IMR-90 (cell line): ENCODE measurements at regions not wholly inside any gene's neighbourhood (a gene's known extent, or its start where the extent isn't known, plus 50 kb on each side); places are given as distances from the start of the nearest gene placed in this dataset.

Experiments used
- ATAC-seq: fragments of 200-7000 bp; cut with Tn5 transposase; 2 replicates; pipeline ENCODE4 v1.9.1; 2020; ENCODE audit warnings: low read depth, mild to moderate bottlenecking, moderate library complexity
- BruUV-seq: library from RNA; stranded (reverse); fragments of 400-500 nt; replicated peaks from 2 replicates; lab custom pipeline; 2021; lab: Mats Ljungman, UMichigan
- CTCF ChIA-PET: fragments of 300-600 bp; formaldehyde crosslinking; extraction: SDS; loops from one replicate; lab custom pipeline; 2021; ENCODE audit warnings: antibody characterized with exemption; lab: Yijun Ruan, JAX
- POLR2A ChIA-PET: fragments of 300-600 bp; sonication (Branson Sonifier 250); formaldehyde crosslinking; loops from one replicate; lab custom pipeline; 2022; ENCODE audit warnings: antibody characterized with exemption; ENCODE audit not compliant: unreplicated experiment; lab: Charles Lee
- DNase-seq: peaks from one replicate; pipeline ENCODE4 v3.0.0; 2013
- H2AFZ ChIP-seq: replicated peaks from 2 replicates; pipeline ENCODE3; 2013; ENCODE audit warnings: low read length, mild to moderate bottlenecking; ENCODE audit not compliant: poor library complexity
- H2AK5ac ChIP-seq: 2 replicates; pipeline ENCODE4 v1.6.1; 2013; ENCODE audit warnings: low read depth, low read length, inconsistent platforms
- H2AK9ac ChIP-seq: replicated peaks from 2 replicates; pipeline ENCODE3; 2013; ENCODE audit warnings: mild to moderate bottlenecking, low read depth, low read length, moderate library complexity; ENCODE audit not compliant: poor library complexity
- H2BK120ac ChIP-seq: 2 replicates; pipeline ENCODE4 v1.6.1; 2013; ENCODE audit warnings: low read depth, low read length, inconsistent platforms
- H2BK15ac ChIP-seq: 3 replicates; pipeline ENCODE4 v1.6.1; 2013; ENCODE audit warnings: low read depth, low read length, inconsistent platforms
- H2BK20ac ChIP-seq: 2 replicates; pipeline ENCODE4 v1.6.1; 2013; ENCODE audit warnings: low read depth, mild to moderate bottlenecking, inconsistent platforms, low read length, moderate library complexity
- H2BK5ac ChIP-seq: 2 replicates; pipeline ENCODE4 v1.6.1; 2013; ENCODE audit warnings: mild to moderate bottlenecking, low read depth, low read length, inconsistent platforms; ENCODE audit not compliant: poor library complexity, severe bottlenecking
- H3K14ac ChIP-seq: replicated peaks from 2 replicates; pipeline ENCODE4 v1.6.1; 2013; ENCODE audit warnings: low read depth, low read length, inconsistent platforms
- H3K18ac ChIP-seq: 2 replicates; pipeline ENCODE4 v1.6.1; 2013; ENCODE audit warnings: low read depth, low read length, control low read depth
- H3K23ac ChIP-seq: 2 replicates; pipeline ENCODE4 v1.6.1; 2013; ENCODE audit warnings: low read depth, low read length, inconsistent platforms
- H3K27ac ChIP-seq: 2 replicates; pipeline ENCODE4 v1.5.1; 2013; ENCODE audit warnings: mild to moderate bottlenecking, control low read depth, low read length; ENCODE audit not compliant: insufficient read depth
- H3K27me3 ChIP-seq: 2 replicates; pipeline ENCODE4 v1.6.1; 2013; ENCODE audit warnings: low read length; ENCODE audit not compliant: control insufficient read depth, insufficient read depth
- H3K36me3 ChIP-seq: 2 replicates; pipeline ENCODE4 v1.6.1; 2013; ENCODE audit warnings: low read length, mixed read lengths; ENCODE audit not compliant: control insufficient read depth, insufficient read depth
- H3K4ac ChIP-seq: 2 replicates; pipeline ENCODE4 v1.6.1; 2013; ENCODE audit warnings: low read depth, low read length, inconsistent platforms
- H3K4me1 ChIP-seq: 2 replicates; pipeline ENCODE4 v1.6.1; 2013; ENCODE audit warnings: low read length, mixed read lengths; ENCODE audit not compliant: control insufficient read depth, insufficient read depth
- H3K4me2 ChIP-seq: 2 replicates; pipeline ENCODE4 v1.6.1; 2013; ENCODE audit warnings: low read depth, mild to moderate bottlenecking, control low read depth, low read length, moderate library complexity
- H3K4me3 ChIP-seq: 2 replicates; pipeline ENCODE4 v1.5.1; 2013; ENCODE audit warnings: low read depth, mild to moderate bottlenecking, control low read depth, low read length, moderate library complexity; ENCODE audit not compliant: insufficient read depth
- H3K56ac ChIP-seq: 2 replicates; pipeline ENCODE4 v1.6.1; 2013; ENCODE audit warnings: low read length, inconsistent platforms; ENCODE audit not compliant: insufficient read depth; ENCODE audit errors: extremely low read depth
- H3K79me1 ChIP-seq, 2 experiments: 2 replicates each; pipeline ENCODE4 v1.6.1; 2013; ENCODE audit warnings: low read length in 2 of 2, inconsistent platforms in 1 of 2, low read depth in 1 of 2
- H3K9ac ChIP-seq: 2 replicates; pipeline ENCODE4 v1.6.1; 2013; ENCODE audit warnings: low read depth, low read length, control low read depth
- H3K9me1 ChIP-seq: 2 replicates; pipeline ENCODE4 v1.6.1; 2013; ENCODE audit warnings: low read length, inconsistent platforms; ENCODE audit not compliant: insufficient read depth
- H3K9me3 ChIP-seq: 2 replicates; pipeline ENCODE4 v1.6.1; 2013; ENCODE audit warnings: low read length; ENCODE audit not compliant: control insufficient read depth, insufficient read depth
- H4K20me1 ChIP-seq: 2 replicates; pipeline ENCODE4 v1.6.1; 2013; ENCODE audit warnings: low read length, inconsistent platforms; ENCODE audit not compliant: insufficient read depth
- H4K5ac ChIP-seq: 2 replicates; pipeline ENCODE4 v1.6.1; 2013; ENCODE audit warnings: mild to moderate bottlenecking, low read depth, low read length, control low read depth
- H4K8ac ChIP-seq, 2 experiments: 2 replicates each; pipeline ENCODE4 v1.6.1; 2013; ENCODE audit warnings: low read depth in 2 of 2, low read length in 2 of 2, control low read depth in 1 of 2, inconsistent platforms in 1 of 2
- H4K91ac ChIP-seq: 2 replicates; pipeline ENCODE4 v1.6.1; 2013; ENCODE audit warnings: low read depth, low read length, inconsistent platforms; ENCODE audit not compliant: insufficient read depth
- BHLHE40 ChIP-seq: fragments of 150-350 bp; IDR thresholded peaks from 2 replicates; pipeline ENCODE4 v1.6.1; 2016; ENCODE audit warnings: mild to moderate bottlenecking, low read depth, low read length
- CEBPB ChIP-seq: IDR thresholded peaks from 2 replicates; pipeline ENCODE4 v1.6.1; 2012; ENCODE audit warnings: low read depth, low read length, improper control_type of control experiment
- CHD1 ChIP-seq: IDR thresholded peaks from 2 replicates; pipeline ENCODE4 v1.6.1; 2012; ENCODE audit warnings: low read depth, low read length, improper control_type of control experiment
- FOS ChIP-seq: fragments of 150-350 bp; IDR thresholded peaks from 2 replicates; pipeline ENCODE4 v1.6.1; 2016; ENCODE audit warnings: low read depth, low read length
- MAFK ChIP-seq: IDR thresholded peaks from 2 replicates; pipeline ENCODE4 v1.6.1; 2012; ENCODE audit warnings: low read depth, low read length, improper control_type of control experiment
- MAZ ChIP-seq: IDR thresholded peaks from 2 replicates; pipeline ENCODE4 v1.6.1; 2012; ENCODE audit warnings: low read depth, mild to moderate bottlenecking, low read length, improper control_type of control experiment, moderate library complexity, borderline replicate concordance
- NFE2L2 ChIP-seq: fragments of 150-350 bp; IDR thresholded peaks from 2 replicates; pipeline ENCODE4 v1.6.1; 2016; ENCODE audit warnings: low read depth, mild to moderate bottlenecking, low read length
- RAD21 ChIP-seq: IDR thresholded peaks from 2 replicates; pipeline ENCODE4 v1.6.1; 2012; ENCODE audit warnings: low read length, improper control_type of control experiment
- RCOR1 ChIP-seq: IDR thresholded peaks from 2 replicates; pipeline ENCODE4 v1.6.1; 2012; ENCODE audit warnings: mild to moderate bottlenecking, low read length, improper control_type of control experiment; ENCODE audit not compliant: insufficient replicate concordance
- RFX5 ChIP-seq: IDR thresholded peaks from 2 replicates; pipeline ENCODE4 v1.8.0; 2012; ENCODE audit warnings: low read depth, mild to moderate bottlenecking, low read length, moderate library complexity
- WGBS, 2 experiments: methylation state at CpG; one replicate each; pipeline versions ENCODE4 v1.1.5 to v1.1.7; 2013; ENCODE audit warnings: missing lambda C conversion rate in 2 of 2; ENCODE audit not compliant: insufficient read length in 1 of 2; ENCODE audit errors: extremely low coverage in 2 of 2; 5-methylcytosine and 5-hydroxymethylcytosine counted together
- dilution Hi-C: fragments of 300-500 bp; cut with HindIII; formaldehyde crosslinking; loops from one replicate; pipeline ENCODE4 v1.14.3; 2018; ENCODE audit warnings: low sequenced_read_pairs; ENCODE audit not compliant: unreplicated experiment
- in situ Hi-C: fragments of 300-500 bp; cut with MboI; formaldehyde crosslinking; loops from 3 replicates; pipeline ENCODE4 v1.14.3; 2019; ENCODE audit warnings: low sequenced_read_pairs, inconsistent platforms, mixed read lengths
- intact Hi-C: fragments of 100-400 bp; cut with micrococcal nuclease; formaldehyde crosslinking; loops from 2 replicates; pipeline ENCODE4 v1.10.0; 2022
- TF ChIP-seq, protein P1 (sequence below): conservative IDR thresholded peaks from 2 replicates; pipeline ENCODE4 v1.5.1; 2012; ENCODE audit warnings: mild to moderate bottlenecking, low read depth, low read length, improper control_type of control experiment

DNA sequence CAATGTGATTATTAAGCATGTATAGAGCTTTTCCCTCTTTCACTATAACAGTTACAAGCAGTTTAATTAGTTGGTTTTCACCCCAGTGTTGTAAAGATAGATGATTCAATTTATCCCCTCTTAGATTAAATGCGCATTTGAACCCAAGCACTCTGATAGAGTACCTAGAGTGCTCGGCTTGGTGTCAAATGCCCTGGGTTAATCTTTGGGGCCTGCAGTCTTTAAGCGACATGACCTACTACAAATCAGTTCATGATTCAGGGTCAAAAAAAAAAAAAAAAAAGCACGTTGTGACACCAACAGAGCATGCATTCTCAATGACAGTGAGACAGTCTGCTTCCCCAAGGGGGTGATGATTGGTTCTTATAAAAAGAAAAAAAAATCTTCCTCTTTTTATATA, 375.3 kb downstream of the BRINP1 start:
- no peak for DNase-seq
- H3K4me2 ChIP-seq = no peak overlapping the region
- no peak overlapping the region for H2BK120ac ChIP-seq
- H2BK15ac ChIP-seq = no peak overlapping the region
- no peak for ATAC-seq
- H3K9me1 ChIP-seq = no peaks in the 10 kb centered on the region
- BruUV-seq = no TSS peak
- no peak overlapping the region for H4K91ac ChIP-seq
- in situ Hi-C loops = no loop called here
- no peak overlapping the region for H2AK9ac ChIP-seq
- no peak overlapping the region for H2BK20ac ChIP-seq
- H4K8ac ChIP-seq = no peak overlapping the region
- H3K23ac ChIP-seq = no peak overlapping the region
- CTCF ChIA-PET = no interaction called here
- H3K27me3 ChIP-seq = no peaks in the 10 kb centered on the region
- no peak overlapping the region for H3K4me3 ChIP-seq
- no peaks in the 10 kb centered on the region for H3K36me3 ChIP-seq
- no peaks in the 10 kb centered on the region for H3K79me1 ChIP-seq
- no peak overlapping the region for H4K5ac ChIP-seq
- TF ChIP-seq BHLHE40 (no peak), MAZ (no peak), CEBPB (no peak), MAFK (no peak), FOS (no peak), RAD21 (no peak), RCOR1 (no peak), CHD1 (no peak), NFE2L2 (no peak), RFX5 (no peak)
- TF ChIP-seq, protein P1, sequence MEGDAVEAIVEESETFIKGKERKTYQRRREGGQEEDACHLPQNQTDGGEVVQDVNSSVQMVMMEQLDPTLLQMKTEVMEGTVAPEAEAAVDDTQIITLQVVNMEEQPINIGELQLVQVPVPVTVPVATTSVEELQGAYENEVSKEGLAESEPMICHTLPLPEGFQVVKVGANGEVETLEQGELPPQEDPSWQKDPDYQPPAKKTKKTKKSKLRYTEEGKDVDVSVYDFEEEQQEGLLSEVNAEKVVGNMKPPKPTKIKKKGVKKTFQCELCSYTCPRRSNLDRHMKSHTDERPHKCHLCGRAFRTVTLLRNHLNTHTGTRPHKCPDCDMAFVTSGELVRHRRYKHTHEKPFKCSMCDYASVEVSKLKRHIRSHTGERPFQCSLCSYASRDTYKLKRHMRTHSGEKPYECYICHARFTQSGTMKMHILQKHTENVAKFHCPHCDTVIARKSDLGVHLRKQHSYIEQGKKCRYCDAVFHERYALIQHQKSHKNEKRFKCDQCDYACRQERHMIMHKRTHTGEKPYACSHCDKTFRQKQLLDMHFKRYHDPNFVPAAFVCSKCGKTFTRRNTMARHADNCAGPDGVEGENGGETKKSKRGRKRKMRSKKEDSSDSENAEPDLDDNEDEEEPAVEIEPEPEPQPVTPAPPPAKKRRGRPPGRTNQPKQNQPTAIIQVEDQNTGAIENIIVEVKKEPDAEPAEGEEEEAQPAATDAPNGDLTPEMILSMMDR = no peak
- H3K56ac ChIP-seq = no peak overlapping the region
- no peak overlapping the region for H2AFZ ChIP-seq
- POLR2A ChIA-PET = no interaction called here
- no peaks in the 10 kb centered on the region for H4K20me1 ChIP-seq
- no peak overlapping the region for H2BK5ac ChIP-seq
- H3K4me1 ChIP-seq = no peaks in the 10 kb centered on the region
- no peak overlapping the region for H3K18ac ChIP-seq
- H2AK5ac ChIP-seq = no peak overlapping the region
- no peak overlapping the region for H3K4ac ChIP-seq
- intact Hi-C loops = no loop called here
- H3K27ac ChIP-seq = no peak overlapping the region
- H3K9me3 ChIP-seq = peaks cover 12% of the 10 kb centered on the region
- dilution Hi-C loops = no loop called here
- WGBS, 2 experiments = no CpG with 5 or more reads among the region's 4 CpGs
- H3K14ac ChIP-seq = no peak overlapping the region
- H3K9ac ChIP-seq = no peak overlapping the region
